ENCODE measurements at regions not wholly inside any gene's neighbourhood (a gene's known extent, or its start where the extent isn't known, plus 50 kb on each side); places are given as distances from the start of the nearest gene placed in this dataset.

GRCh38 chr7:156128496-156128895 lies 316.2 kb upstream of the SHH start:
- intact Hi-C loops (cut with DNase I), result no loop called here
- no peak for DNase-seq (ENCODE audit: low spot score)

- no peak for DNase-seq (ENCODE audit: low spot score)
- intact Hi-C loops (cut with DNase I), result no loop called here
Measured at GRCh38 chr7:156127166-156128134, 315.2 kb upstream of the SHH start.

GRCh38 chr7:156125841-156126730 lies 313.8 kb upstream of the SHH start:
- intact Hi-C loops (cut with DNase I), result no loop called here
- DNase-seq (ENCODE audit: low spot score), result no peak

- intact Hi-C loops (cut with DNase I), result no loop called here
- no peak for DNase-seq (ENCODE audit: low spot score)
Measured at GRCh38 chr7:156124356-156124755, 312.1 kb upstream of the SHH start.

GRCh38 chr7:156123362-156123761 lies 311.1 kb upstream of the SHH start:
- intact Hi-C loops (cut with DNase I), result no loop called here
- DNase-seq (ENCODE audit: low spot score), result no peak

- no peak for DNase-seq (ENCODE audit: low spot score)
- intact Hi-C loops (cut with DNase I), result no loop called here
Measured at GRCh38 chr7:156122752-156123354, 310.6 kb upstream of the SHH start.

GRCh38 chr7:156121956-156122355 lies 309.7 kb upstream of the SHH start:
- intact Hi-C loops (cut with DNase I), result no loop called here
- DNase-seq (ENCODE audit: low spot score), result no peak

- intact Hi-C loops (cut with DNase I), result no loop called here
- DNase-seq (ENCODE audit: low spot score), result no peak
Measured at GRCh38 chr7:156121434-156121833, 309.2 kb upstream of the SHH start.

GRCh38 chr7:156120552-156120951 lies 308.3 kb upstream of the SHH start:
- intact Hi-C loops (cut with DNase I), result no loop called here
- DNase-seq (ENCODE audit: low spot score), result no peak

- DNase-seq (ENCODE audit: low spot score), result no peak
- intact Hi-C loops (cut with DNase I), result no loop called here
Measured at GRCh38 chr7:156119771-156120170, 307.5 kb upstream of the SHH start.

- DNase-seq (ENCODE audit: low spot score), result no peak
- intact Hi-C loops (cut with DNase I), result no loop called here
Measured at GRCh38 chr7:156118248-156118645, 306.0 kb upstream of the SHH start.

- intact Hi-C loops (cut with DNase I), result no loop called here
- DNase-seq (ENCODE audit: low spot score), result no peak
Measured at GRCh38 chr7:156117542-156118247, 305.4 kb upstream of the SHH start.

GRCh38 chr7:156116514-156117215 lies 304.4 kb upstream of the SHH start:
- DNase-seq (ENCODE audit: low spot score), result no peak
- intact Hi-C loops (cut with DNase I), result no loop called here

GRCh38 chr7:156115582-156115981 lies 303.3 kb upstream of the SHH start:
- intact Hi-C loops (cut with DNase I), result no loop called here
- DNase-seq (ENCODE audit: low spot score), result no peak

GRCh38 chr7:156113731-156114130 lies 301.5 kb upstream of the SHH start:
- DNase-seq (ENCODE audit: low spot score), result no peak
- intact Hi-C loops (cut with DNase I), result no loop called here

- DNase-seq (ENCODE audit: low spot score), result no peak
- intact Hi-C loops (cut with DNase I), result no loop called here
Measured at GRCh38 chr7:156109988-156110387, 297.7 kb upstream of the SHH start.

- intact Hi-C loops (cut with DNase I), result no loop called here
- no peak for DNase-seq (ENCODE audit: low spot score)
Measured at GRCh38 chr7:156109076-156109475, 296.8 kb upstream of the SHH start.

GRCh38 chr7:156107957-156108356 lies 295.7 kb upstream of the SHH start:
- intact Hi-C loops (cut with DNase I), result no loop called here
- DNase-seq (ENCODE audit: low spot score), result peak; percentile 73

- intact Hi-C loops (cut with DNase I), result no loop called here
- no peak for DNase-seq (ENCODE audit: low spot score)
Measured at GRCh38 chr7:156106107-156106426, 293.8 kb upstream of the SHH start.

Measured in posterior vena cava (tissue), 2 donors.